Fibroblast of the conjunctiva (primary cell): ENCODE measurements at regions not wholly inside any gene's neighbourhood (a gene's known extent, or its start where the extent isn't known, plus 50 kb on each side); places are given as distances from the start of the nearest gene placed in this dataset.
"Not testable (repeated sequence)": the region's sequence is repeated elsewhere in the genome, so short reads cannot be mapped to it uniquely, and the experiment has no call there.

ENCODE experiments used
- DNase-seq: peaks from one replicate; pipeline ENCODE4 v3.0.0-alpha.2; 2010; ENCODE audit warnings: low read depth

DNA sequence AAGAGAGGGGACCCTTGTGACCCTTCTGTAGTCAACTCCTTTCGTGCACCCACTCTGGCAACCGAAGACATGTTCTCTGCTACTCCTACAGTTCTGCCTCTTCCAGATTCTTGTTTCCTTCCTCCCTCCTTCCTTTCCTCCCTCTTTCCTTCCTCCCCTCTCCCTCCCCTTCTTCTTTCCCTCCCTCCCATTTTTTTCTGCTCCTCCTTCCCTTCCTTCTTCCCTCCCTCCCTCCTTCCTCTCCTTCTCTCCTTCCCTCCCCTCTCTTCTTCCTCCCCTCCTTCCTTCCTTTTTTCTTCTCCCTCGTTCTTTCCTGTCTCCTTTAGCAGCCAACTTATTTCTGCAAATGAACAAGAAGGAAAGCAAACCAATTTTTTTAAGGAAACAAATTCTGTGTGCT lies 111.5 kb downstream of the NPTX2 start:
- DNase-seq = no peak

DNA sequence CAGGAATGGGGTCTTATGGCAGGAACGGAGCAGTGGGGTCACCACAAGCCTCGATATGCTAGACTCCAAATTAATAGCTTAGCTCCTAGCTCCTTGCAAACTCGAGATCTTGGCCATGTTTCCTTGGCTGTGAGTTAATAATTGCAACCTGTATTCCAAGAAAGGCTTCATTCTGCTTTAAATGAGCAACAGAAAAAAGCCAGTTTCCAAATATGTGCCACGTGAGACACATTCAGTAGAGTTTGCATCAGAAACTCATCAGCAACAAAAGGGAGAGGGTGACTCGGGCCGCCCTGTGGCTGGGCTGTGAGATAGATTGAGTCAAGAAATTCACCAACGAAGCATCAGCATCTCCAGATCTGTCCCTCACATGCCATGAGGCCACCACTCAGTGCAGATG lies 112.0 kb downstream of the NPTX2 start:
- no peak for DNase-seq

DNA sequence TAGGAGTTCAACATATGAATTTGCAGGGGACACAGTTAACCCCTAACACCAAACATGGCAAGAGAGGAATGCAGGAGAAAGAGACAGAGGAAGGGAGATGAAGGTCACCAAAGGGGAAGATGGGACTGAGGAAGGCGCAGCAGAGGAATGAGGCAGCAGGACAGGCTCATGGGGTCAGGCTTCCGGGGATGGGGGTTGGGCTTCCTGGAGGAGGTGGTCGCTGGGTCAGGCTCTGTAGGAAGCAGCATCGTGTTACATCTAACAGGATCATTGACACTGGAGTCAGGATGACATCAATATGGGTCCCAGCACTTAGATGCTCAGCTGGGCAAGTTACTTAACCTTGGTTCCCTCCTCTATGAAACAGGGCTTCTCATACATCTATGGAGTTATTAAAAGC lies 113.2 kb downstream of the NPTX2 start:
- no peak for DNase-seq

DNA sequence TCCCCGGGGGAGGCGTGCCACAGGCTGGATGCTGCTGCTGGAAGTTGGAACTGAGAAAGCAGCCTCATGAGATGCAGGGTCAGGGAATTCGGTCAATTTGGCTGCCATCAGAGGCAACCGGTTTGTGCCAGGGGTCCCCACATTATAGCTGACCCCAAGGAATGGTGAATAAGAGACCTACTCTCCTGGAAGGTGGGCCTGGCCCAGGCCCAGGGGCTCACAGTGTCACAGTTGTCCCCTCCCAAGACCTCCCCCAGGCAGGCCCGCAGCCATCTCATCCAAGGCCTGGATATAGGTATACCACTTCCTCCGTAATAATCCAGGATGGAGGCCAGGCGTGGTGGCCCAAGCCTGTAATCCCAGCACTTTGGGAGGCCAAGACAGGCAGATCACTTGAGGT lies 114.6 kb downstream of the NPTX2 start:
- DNase-seq = no peak

DNA sequence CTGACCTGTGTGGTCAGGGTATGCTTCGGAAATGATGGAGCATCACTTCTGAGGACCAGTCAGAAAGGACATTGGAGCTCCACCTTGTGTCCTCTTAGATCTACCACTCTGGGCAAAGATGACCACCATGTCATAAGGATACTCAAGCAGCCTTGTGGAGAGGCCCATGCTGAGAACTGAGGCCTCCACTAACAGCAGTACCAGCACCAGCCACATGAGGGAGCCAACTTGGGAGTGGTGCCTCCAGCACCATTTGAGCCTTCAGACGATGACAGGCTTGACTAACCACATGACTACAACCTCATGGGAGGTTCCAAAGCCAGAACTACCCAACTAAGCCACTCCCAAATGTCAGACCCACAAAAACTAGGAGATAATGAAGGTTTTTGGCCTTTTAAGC lies 116.0 kb downstream of the NPTX2 start:
- no peak for DNase-seq

DNA sequence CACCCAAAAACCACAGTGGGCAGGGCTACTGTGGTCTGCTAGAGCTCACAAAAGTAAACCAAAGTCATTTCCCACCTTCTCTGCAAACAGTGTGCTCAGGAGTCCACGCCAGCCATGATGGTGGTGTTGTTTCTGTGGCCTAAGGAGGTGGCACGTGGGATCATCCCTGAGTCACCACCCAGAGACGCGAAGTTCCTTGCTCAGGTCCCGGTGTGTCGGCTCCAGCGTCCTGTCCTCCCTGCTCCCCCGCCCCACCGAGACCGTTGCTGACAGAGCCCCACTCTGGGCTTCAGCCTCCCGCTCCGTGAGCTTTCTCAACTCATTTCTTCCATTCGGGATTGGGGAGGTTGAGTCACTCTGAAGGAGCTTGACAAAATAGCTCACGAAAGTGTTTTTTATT lies 118.7 kb downstream of the NPTX2 start:
- no peak for DNase-seq

DNA sequence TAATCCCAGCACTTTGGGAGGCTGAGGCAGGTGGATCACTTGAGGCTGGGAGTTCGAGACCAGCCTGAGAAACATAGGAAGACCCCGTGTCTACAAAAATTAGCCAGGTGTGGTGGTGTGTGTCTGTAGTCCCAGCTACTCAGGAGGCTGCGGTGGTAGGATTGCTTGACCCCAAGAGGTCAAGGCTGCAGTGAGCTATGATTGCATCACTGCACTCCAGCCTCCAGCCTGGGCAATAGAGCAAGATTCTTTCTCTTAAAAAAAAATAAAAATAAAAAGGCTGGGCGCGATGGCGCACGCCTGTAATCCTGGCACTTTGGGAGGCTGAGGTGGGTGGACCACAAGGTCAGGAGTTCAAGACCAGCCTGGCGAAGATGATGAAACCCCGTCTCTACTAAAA lies 119.4 kb downstream of the NPTX2 start:
- not testable (repeated sequence) for DNase-seq

DNA sequence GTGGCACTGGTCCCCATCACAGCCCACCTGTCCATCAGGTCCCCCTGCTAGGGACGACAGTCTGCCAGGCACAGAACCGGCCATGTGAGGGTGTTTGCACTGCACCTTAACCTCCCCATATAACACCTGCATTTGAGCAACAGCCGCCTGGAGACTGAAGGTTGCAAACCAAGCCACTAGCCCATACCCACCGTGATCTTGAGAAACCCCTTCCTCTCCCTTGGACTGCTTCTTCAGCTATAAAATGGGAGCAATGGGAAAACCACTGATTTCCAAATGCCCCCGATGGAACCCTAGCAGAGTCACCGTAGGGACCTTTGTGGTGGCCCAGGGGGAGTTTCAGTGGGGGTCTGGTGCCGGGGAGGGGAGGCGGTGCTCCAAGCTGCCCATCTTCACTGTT lies 120.1 kb downstream of the NPTX2 start:
- DNase-seq = no peak

DNA sequence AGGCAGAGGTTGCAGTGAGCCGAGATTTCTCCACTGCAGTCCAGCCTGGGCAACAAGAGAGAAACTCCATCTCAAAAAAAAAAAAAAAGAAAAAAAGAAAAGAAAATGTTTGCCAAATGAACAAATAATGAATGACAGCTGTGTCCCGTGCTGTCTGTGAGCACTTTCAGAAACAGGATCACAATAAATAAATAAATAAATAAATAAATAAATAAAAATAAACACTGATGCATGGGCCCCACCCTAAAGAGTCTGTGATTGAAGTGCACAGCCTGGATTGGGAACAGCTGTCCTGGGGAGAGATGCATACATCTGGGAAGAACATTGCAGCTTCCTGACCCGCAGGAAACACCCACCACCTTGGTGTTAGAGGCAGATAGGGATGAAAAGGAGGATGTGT lies 123.6 kb downstream of the NPTX2 start:
- no peak for DNase-seq

DNA sequence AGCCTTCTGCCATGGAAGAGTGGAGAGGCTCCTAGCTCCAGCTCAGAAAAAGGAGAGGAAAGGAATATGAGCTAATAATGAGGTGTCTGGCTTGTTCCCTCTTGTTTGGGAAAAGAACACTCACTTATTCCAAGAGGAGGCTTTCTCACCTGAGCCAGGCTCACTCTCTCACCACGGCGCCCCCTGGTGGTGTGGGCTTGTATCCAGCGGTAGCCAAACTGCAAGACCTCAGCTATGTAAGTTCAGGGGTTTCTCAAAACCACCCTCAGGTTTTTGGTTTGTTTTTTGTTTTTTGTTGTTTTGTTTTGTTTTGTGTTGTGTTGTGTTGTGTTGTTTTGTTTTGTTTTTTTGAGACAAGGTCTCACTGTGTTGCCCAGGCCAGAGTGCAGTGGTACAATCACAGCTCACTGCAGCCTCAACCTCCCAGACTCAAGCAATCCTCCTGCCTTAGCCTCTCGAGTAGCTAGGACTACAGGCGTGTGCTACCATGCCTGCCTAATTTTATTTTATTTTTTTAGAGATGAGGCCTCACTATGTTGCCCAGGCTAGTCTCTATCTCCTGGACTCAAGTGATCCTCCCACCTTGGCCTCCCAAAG lies 124.0 kb downstream of the TMEM130 start:
- no peak for DNase-seq

DNA sequence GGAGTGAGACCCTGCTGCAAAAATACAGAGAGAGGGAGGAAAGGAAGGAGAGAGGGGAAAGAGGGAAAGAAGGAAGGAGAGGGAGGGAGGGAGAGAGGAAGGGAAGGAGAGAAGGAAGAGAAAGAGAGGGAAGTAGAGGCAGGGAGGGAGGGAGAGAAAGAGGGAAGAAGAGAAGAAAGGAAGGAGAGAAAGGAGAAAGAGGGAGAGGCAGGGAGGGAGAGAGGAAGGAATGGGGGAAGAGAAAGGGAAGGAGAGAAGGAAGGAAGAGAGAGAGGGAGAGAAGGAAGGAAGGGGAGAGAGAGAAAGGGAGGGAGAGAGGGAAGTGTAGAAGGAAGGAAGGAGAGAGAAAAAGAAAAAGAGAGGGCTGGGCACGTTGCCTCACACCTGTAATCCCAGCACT lies 121.7 kb downstream of the TMEM130 start:
- no peak for DNase-seq

DNA sequence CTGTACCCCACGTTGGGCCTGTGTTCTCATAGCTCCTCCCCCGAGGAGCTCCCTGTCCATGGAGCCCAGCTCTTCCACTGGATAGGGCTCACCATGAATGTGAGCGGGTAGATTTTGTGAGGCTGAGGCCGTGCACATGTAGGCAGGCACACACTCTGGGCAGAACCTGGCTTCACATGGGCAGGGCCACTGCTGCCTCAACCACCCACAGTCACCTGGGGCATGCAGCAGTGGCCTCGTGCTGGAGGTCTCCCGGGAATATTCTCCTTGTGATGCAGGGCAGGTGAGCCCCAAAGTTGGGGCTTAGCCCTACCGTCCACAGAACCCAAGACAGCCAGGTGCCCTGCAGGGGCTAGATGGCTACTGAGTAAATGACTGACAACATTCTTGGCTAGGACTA lies 116.6 kb downstream of the TMEM130 start:
- no peak for DNase-seq

DNA sequence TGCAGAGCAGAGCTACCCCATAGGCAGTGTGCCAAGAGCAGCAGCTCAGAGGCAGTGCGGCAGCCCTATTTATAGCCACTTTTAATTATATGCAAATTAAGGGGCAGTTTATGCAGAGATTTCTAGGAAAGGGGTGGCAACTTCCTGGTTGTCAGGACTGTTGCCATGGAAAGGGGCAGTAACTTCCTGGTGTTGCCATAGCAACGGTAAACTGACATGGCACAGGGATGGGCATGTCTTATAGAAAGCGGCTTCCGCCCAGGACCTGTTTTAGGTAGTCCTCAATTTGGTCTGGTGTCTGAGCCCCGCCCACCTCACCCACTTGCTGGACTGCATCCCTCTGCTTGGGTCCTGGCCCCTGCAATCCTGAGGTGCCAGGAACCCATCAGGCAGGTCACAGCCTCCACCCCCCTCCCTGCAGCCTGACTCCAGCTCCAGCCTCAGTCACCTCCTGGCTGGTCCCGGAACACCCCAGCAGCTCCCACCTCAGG lies 115.8 kb downstream of the TMEM130 start:
- DNase-seq = no peak

DNA sequence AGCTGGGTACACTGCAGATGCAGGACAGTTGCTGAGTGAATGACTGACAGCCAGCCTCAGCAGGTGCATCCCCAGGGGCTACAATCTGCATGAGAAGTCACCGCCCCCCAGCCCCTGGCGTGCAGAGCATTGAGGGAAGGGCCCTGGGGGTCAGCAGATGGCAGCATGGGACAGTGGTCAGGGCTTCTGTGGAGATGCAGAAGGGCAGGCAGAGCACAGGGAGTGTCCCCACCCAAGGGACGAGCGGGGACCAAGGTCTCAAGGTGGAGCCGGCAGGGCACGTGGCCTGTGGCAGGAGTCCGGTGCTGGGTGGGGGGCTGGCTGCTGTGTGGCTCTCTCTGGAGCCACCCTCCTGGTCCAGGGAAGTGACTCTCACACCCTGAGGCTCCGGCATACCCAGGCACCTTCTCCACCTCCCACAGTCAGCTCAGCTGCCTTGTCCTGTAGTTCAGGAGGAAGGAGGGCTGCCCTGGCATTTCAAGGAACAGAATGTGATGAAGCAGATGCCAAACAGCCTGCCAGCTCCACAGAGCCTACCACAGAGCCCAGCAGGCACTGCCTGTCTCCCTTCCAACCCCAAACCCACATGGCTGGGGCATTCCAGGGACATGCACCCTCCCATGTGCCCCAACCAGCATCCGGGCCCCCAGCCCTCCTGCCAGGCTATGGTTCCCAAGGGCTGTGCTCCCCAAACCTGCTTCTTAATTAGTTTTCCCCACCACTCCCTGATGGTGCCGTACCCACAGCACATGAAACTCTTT lies 114.5 kb downstream of the TMEM130 start:
- DNase-seq = no peak

DNA sequence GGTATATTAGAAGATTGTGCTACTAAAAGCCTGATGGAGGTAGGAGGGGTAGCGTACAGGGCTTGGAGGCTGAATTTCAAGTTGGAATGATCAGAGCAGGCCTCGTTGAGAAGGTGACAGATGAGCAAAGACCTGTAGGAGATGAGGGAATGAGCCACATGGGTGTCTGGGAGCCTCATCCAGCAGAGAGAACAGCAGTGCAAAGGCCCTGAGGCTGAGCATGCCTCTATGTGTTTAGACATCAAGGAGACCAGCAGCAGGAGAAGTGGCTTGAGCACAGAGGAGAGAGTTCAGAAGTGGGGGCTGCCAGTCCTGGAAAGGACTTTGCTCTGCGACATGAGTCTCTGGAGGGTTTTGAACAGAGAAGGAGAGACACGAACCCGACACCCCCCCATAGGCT lies 111.7 kb downstream of the TMEM130 start:
- no peak for DNase-seq

DNA sequence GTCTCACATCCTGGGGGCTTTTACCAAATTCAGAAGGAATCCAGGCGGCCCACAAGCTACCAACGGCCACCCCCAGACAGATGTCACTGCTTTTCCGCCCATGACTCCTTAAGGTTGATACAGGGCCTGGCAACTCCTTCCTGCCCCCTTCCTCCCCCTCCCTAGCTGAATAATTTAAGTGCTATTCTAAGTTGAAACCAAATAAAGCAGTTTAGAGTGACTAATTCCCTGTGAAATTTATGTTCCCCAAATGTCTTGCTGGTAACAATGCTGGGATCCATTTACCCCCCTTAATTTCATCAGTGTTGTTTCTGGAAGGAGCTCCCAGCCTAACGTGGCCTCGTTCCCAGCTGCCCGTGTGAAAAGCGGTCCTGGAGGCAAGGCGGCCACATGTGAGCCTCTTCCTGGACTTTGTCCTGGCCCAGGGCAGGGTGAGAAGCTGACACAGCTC lies 109.6 kb downstream of the TMEM130 start:
- DNase-seq = no peak

DNA sequence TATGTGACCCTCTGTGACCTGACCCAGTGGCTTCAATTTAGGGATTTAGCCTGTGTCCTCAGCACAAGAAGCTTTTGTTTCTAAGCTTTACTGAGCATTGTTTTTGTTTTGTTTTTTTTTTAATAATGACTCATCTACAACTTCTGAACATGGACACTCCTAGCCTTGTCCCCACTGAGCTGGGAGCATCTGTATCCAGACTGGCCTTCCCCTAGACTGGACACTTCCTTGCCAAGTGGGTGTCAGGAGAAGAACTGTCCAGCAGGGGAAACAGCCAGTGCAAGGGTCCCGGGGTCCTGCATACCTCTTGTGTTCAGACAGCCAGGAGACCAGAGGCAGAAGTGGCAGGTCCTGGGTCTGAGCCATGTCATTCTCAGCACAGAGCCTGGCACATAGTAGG lies 108.6 kb downstream of the TMEM130 start:
- no peak for DNase-seq

DNA sequence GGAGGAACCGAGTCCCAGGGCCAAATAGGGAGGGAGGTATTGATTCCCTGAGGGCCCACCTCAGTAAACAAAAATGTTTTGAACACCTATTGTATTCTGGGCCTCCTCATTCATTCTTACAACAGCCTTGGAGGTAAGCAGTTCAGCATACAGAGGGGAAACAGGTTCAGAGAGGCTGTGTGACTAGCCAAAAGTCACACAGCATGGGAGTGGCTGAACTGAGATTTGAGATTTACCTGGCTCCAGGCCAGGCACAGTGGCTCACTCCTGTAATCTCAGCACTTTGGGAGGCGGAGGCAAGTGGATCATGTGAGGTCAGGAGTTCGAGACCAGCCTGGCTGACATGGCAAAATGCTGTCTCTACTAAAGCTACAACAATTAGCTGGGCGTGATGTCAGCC lies 107.2 kb downstream of the TMEM130 start:
- no peak for DNase-seq

DNA sequence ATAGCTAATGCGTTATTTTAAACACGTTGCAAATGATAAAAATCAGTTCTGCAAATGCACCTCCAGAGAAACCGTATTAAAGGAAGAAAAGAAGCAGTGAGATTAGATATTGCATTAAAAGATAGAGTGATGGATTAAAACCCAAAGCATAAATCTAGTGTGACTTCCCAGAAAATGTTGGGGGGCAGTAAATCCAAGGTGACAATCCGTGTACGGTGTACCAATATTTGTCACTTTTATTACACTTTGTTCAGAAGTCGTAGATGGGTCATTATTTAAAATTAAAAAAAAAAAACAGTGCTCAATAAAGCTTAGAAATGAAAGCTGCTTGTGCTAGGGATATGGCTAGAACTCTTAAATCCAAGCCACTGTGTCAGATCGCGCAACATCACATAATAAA lies 106.4 kb downstream of the TMEM130 start:
- no peak for DNase-seq

DNA sequence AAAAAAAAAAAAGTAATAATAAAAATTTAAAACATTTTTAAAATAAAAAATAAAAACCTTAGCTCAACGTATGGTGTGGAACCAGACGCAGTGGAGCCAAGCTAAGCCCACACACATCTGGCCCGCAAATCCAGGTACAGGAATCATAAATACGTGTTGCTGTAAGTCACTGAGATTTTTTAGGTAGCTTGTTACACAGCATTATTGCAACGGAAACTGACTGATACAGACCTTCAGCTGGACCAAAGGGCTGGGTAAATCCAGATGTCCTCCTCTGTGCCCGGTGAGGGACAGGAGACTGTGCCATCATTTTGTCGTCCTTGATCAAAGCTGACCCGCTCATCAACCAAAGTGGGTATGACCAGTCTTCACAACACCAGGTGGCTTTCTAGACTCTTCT lies 104.9 kb downstream of the TMEM130 start:
- no peak for DNase-seq

DNA sequence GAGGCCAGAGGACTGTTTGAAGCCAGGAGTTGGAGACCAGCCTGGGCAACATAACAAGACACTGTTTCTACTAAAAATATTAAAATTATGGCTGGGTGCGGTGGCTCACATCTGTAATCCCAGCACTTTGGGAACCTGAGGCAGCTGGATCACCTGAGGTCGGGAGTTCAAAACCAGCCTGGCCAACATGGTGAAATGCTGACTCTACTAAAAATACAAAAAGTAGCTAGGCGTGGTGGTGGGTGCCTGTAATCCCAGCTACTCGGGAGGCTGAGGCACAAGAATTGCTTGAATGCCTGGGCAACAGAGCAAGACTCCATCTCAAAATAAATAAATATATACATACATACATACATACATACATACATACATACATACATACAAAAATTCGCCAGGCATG lies 99.7 kb downstream of the TMEM130 start:
- DNase-seq = not testable (repeated sequence)

DNA sequence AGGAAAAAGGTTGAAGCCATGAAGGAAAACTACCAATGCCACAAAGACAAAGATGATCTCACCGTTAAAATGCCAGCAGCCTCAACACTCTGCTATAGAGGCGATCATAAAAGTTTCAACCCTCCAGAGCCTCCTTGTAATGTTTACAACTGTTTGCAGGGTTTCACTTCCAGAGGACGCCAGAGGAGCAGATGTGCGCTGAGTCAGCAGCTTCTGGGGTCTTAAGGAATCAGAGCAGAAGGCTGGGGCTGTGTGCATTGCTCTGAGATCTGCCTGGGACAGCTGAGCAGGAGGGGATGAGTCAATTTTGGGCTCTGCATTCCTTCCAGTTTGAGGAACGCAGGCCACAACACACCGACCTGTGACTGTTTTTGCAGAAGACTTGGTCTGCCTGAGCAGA lies 98.3 kb downstream of the TMEM130 start:
- peak; percentile 34 for DNase-seq

DNA sequence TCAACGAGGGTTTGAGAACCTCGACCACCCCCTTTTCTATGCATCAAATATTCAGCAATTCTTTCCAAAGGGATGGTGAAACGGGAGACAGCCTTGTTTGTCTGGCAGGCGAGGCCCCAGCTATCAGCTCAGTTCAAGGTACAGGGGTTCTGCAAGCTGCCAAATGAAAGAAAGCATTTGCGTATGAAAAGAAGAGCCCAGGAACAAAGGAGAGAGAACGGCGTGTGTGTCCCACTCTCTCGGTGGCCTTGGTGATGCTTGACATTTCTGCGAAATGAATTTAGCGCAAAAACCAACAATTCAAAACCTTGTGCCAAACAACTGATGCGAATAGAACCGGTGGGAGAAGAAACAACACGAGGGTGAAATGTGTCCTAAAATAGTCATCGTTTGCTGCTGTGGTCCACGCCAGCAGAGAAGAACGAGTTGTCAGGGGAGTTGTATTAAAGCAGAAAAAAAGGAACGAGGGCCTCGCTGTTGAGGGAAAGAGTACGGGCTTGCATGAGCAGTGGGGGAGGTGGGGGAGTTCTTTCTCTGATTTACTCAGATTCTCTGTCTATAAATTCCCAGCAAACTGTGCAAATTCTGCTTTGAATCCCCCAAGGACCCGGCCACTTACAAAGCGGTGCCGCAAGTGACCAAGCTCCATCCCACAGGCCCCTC lies 97.7 kb downstream of the TMEM130 start:
- no peak for DNase-seq
